Activated naive CD8-positive, alpha-beta T cell treated with anti-CD3 and anti-CD28 coated beads, Interleukin-2, amount 50 U/mL, for 24 hours (primary cell): ENCODE measurements at regions not wholly inside any gene's neighbourhood (a gene's known extent, or its start where the extent isn't known, plus 50 kb on each side); places are given as distances from the start of the nearest gene placed in this dataset.
"Not testable (repeated sequence)": the region's sequence is repeated elsewhere in the genome, so short reads cannot be mapped to it uniquely, and the experiment has no call there.

Experiments used
- ATAC-seq: fragments of 150-1000 bp; cut with Tn5 transposase; one replicate; pipeline ENCODE4 v1.10.0; 2021
- DNase-seq: peaks from one replicate; pipeline ENCODE4 v3.0.0; 2021
- H3K27ac Mint-ChIP-seq: one replicate; pipeline ENCODE4 v1.8.0; 2021; ENCODE audit warnings: mild to moderate bottlenecking, mixed read lengths
- H3K27me3 Mint-ChIP-seq: one replicate; pipeline ENCODE4 v1.8.0; 2021; ENCODE audit warnings: mixed read lengths
- H3K36me3 Mint-ChIP-seq: one replicate; pipeline ENCODE4 v1.8.0; 2021; ENCODE audit warnings: low read depth, mixed read lengths
- H3K4me1 Mint-ChIP-seq: one replicate; pipeline ENCODE4 v1.8.0; 2021; ENCODE audit warnings: mixed read lengths
- H3K4me3 Mint-ChIP-seq: one replicate; pipeline ENCODE4 v1.8.0; 2021; ENCODE audit warnings: mild to moderate bottlenecking, moderate library complexity, mixed read lengths
- H3K9me3 Mint-ChIP-seq: one replicate; pipeline ENCODE4 v1.8.0; 2021; ENCODE audit warnings: mixed read lengths

GRCh38 chr9:29322240-29322639 lies 1749.0 kb upstream of the C9orf72 start:
- H3K27me3 Mint-ChIP-seq = no peaks in the 10 kb centered on the region
- ATAC-seq = no peak
- H3K4me3 Mint-ChIP-seq = no peak overlapping the region
- no peaks in the 10 kb centered on the region for H3K4me1 Mint-ChIP-seq
- H3K27ac Mint-ChIP-seq = no peak overlapping the region
- no peaks in the 10 kb centered on the region for H3K36me3 Mint-ChIP-seq
- peaks cover 5% of the 10 kb centered on the region for H3K9me3 Mint-ChIP-seq
- DNase-seq = no peak

GRCh38 chr9:29325894-29326293 lies 1752.6 kb upstream of the C9orf72 start:
- no peaks in the 10 kb centered on the region for H3K4me1 Mint-ChIP-seq
- H3K27ac Mint-ChIP-seq = no peak overlapping the region

GRCh38 chr9:29332789-29333188 lies 1759.5 kb upstream of the C9orf72 start:
- no peak overlapping the region for H3K27ac Mint-ChIP-seq
- no peaks in the 10 kb centered on the region for H3K27me3 Mint-ChIP-seq
- peaks cover 3% of the 10 kb centered on the region for H3K9me3 Mint-ChIP-seq
- no peak overlapping the region for H3K4me3 Mint-ChIP-seq
- H3K36me3 Mint-ChIP-seq = no peaks in the 10 kb centered on the region
- DNase-seq (no peak), ATAC-seq (no peak)
- H3K4me1 Mint-ChIP-seq = no peaks in the 10 kb centered on the region

More at GRCh38 chr9:29325894-29326293, 1752.6 kb upstream of the C9orf72 start:
- Mint-ChIP-seq H3K36me3 (no peaks in the 10 kb centered on the region), H3K27me3 (no peaks in the 10 kb centered on the region), H3K4me3 (no peak overlapping the region), H3K9me3 (peaks cover 6% of the 10 kb centered on the region)
- DNase-seq = no peak
- ATAC-seq = no peak

DNA sequence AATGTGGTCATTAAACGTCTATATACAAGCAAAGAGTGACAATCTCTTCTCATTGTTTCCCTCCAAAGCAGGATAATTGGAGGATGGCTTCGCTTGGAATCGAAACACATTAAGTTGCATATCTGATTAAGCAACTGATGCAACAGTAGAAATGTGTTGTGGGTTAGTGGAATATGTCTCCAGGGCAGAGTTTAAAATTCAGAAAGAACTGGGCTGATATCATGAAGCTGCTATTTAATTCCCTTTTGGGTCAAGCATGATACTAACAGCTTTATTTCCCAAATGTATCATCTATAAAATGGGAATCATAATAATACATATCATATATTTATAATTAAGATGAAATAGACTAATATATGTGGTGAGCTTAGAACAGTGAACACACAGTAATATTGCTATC lies 1763.0 kb upstream of the C9orf72 start:
- no peaks in the 10 kb centered on the region for H3K9me3 Mint-ChIP-seq
- no peak for ATAC-seq
- no peak for DNase-seq
- no peak overlapping the region for H3K27ac Mint-ChIP-seq
- H3K27me3 Mint-ChIP-seq = no peaks in the 10 kb centered on the region
- H3K4me3 Mint-ChIP-seq = no peak overlapping the region
- H3K4me1 Mint-ChIP-seq = no peaks in the 10 kb centered on the region
- H3K36me3 Mint-ChIP-seq = no peaks in the 10 kb centered on the region

- no peaks in the 10 kb centered on the region for H3K36me3 Mint-ChIP-seq
- DNase-seq (no peak), ATAC-seq (no peak)
- no peak overlapping the region for H3K4me3 Mint-ChIP-seq
- no peaks in the 10 kb centered on the region for H3K4me1 Mint-ChIP-seq
- H3K9me3 Mint-ChIP-seq = no peaks in the 10 kb centered on the region
- no peaks in the 10 kb centered on the region for H3K27me3 Mint-ChIP-seq
- no peak overlapping the region for H3K27ac Mint-ChIP-seq
Observed at GRCh38 chr9:29339387-29339786, 1766.1 kb upstream of the C9orf72 start.

DNA sequence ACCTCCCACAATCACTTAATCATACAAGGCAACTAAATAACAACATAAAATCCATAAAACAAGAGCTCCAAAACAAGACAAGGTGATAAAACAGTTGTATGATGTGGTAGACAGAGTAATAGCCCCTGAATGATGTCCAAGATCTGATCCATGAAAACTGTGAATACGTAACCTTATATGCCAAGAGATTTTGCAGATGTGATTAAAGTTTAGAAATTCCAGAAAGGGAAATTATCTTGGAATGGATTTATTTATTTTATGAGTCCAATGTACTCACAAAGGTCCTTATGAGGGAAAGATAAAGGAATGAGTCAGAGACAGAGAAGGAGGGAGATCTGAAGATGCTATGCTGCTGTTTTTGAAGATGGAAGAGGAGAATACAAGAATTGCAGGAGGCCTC lies 1775.7 kb upstream of the C9orf72 start:
- DNase-seq (no peak), ATAC-seq (no peak)
- no peak overlapping the region for H3K4me3 Mint-ChIP-seq
- H3K27ac Mint-ChIP-seq = no peak overlapping the region
- H3K36me3 Mint-ChIP-seq = no peaks in the 10 kb centered on the region
- peaks cover 11% of the 10 kb centered on the region for H3K9me3 Mint-ChIP-seq
- H3K4me1 Mint-ChIP-seq = no peaks in the 10 kb centered on the region
- no peaks in the 10 kb centered on the region for H3K27me3 Mint-ChIP-seq

DNA sequence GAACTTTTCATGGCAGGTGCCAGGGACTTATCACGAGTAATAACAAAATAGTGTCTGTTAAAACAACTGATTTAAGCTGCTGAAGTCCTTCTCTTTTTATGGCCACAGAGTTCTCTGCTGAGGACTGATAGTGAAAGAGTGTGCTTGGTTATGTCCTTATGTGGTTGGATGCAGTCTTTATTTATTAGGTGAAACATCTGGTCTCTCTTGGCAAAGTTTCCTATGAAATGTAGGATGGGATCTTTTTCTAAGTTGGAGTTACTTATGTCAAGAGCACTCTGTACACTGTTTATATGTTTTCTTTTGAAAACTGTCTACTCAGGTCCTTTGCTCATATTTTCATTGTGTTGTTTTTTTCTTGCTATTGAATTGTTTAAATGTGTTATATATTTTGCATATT lies 1816.1 kb upstream of the C9orf72 start:
- H3K4me1 Mint-ChIP-seq = no peaks in the 10 kb centered on the region
- H3K27ac Mint-ChIP-seq = no peak overlapping the region
- no peak for ATAC-seq

GRCh38 chr9:29390859-29391258 lies 1817.6 kb upstream of the C9orf72 start:
- no peaks in the 10 kb centered on the region for H3K4me1 Mint-ChIP-seq
- DNase-seq (no peak), ATAC-seq (no peak)
- H3K27me3 Mint-ChIP-seq = no peaks in the 10 kb centered on the region
- H3K9me3 Mint-ChIP-seq = peaks cover 6% of the 10 kb centered on the region
- H3K27ac Mint-ChIP-seq = no peak overlapping the region
- no peaks in the 10 kb centered on the region for H3K36me3 Mint-ChIP-seq
- H3K4me3 Mint-ChIP-seq = no peak overlapping the region

More for the DNA sequence above, 1816.1 kb upstream of the C9orf72 start:
- Mint-ChIP-seq H3K36me3 (no peaks in the 10 kb centered on the region), H3K4me3 (no peak overlapping the region), H3K27me3 (no peaks in the 10 kb centered on the region), H3K9me3 (peaks cover 9% of the 10 kb centered on the region)
- no peak for DNase-seq

DNA sequence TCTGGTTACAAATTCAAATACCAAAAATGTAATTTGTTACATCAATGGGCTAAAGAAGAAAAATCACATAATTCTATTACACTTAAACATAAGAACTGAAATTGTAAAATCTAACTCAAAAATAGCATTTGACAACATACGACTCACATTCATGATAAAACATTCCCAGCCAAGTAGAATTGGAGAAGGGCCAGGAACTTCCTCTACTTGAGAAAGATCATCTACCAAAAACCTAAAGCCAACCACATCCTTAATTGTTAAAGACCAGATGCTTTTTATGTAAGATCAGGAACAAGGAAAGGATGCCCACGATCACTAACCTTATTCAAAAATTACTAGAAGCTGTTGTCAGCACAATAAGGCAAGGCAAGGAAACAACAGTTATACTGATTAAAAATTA lies 1819.8 kb upstream of the C9orf72 start:
- Mint-ChIP-seq H3K36me3 (no peaks in the 10 kb centered on the region), H3K27ac (no peak overlapping the region), H3K9me3 (peaks cover 7% of the 10 kb centered on the region), H3K4me1 (no peaks in the 10 kb centered on the region), H3K27me3 (no peaks in the 10 kb centered on the region), H3K4me3 (no peak overlapping the region)
- ATAC-seq = no peak
- DNase-seq = no peak

DNA sequence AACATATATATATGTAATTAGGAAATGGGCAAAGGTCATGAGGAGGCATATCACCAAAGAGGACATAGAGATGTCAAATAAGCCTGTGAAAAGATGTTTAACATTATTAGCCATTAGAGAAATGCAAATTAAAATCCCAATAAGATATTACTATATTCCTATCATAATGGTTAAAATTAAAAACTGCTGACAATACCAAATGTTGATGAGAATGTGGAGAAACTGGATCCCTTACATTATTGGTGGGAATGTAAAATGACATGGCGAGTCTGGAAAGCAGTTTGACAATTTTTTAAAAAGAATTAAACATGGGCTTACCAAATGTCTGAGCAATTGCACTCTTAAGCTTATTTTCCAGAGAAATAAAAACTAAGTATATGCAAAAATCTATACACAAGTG lies 1821.6 kb upstream of the C9orf72 start:
- ATAC-seq (no peak), DNase-seq (no peak)
- no peak overlapping the region for H3K4me3 Mint-ChIP-seq
- H3K27me3 Mint-ChIP-seq = no peaks in the 10 kb centered on the region
- no peak overlapping the region for H3K27ac Mint-ChIP-seq
- H3K9me3 Mint-ChIP-seq = peaks cover 7% of the 10 kb centered on the region
- no peaks in the 10 kb centered on the region for H3K36me3 Mint-ChIP-seq
- no peaks in the 10 kb centered on the region for H3K4me1 Mint-ChIP-seq

GRCh38 chr9:29397148-29397547 lies 1823.9 kb upstream of the C9orf72 start:
- no peak overlapping the region for H3K27ac Mint-ChIP-seq
- peaks cover 7% of the 10 kb centered on the region for H3K9me3 Mint-ChIP-seq

GRCh38 chr9:29416204-29416603 lies 1842.9 kb upstream of the C9orf72 start:
- Mint-ChIP-seq H3K4me1 (no peaks in the 10 kb centered on the region), H3K36me3 (no peaks in the 10 kb centered on the region), H3K9me3 (peaks cover 19% of the 10 kb centered on the region), H3K4me3 (no peak overlapping the region), H3K27me3 (no peaks in the 10 kb centered on the region), H3K27ac (no peak overlapping the region)
- DNase-seq (no peak), ATAC-seq (no peak)

More at GRCh38 chr9:29397148-29397547, 1823.9 kb upstream of the C9orf72 start:
- no peak overlapping the region for H3K4me3 Mint-ChIP-seq
- no peak for DNase-seq
- H3K36me3 Mint-ChIP-seq = no peaks in the 10 kb centered on the region
- H3K4me1 Mint-ChIP-seq = no peaks in the 10 kb centered on the region
- ATAC-seq = no peak
- no peaks in the 10 kb centered on the region for H3K27me3 Mint-ChIP-seq

GRCh38 chr9:29422438-29422837 lies 1849.2 kb upstream of the C9orf72 start:
- Mint-ChIP-seq H3K4me3 (no peak overlapping the region), H3K4me1 (no peaks in the 10 kb centered on the region), H3K27me3 (no peaks in the 10 kb centered on the region), H3K27ac (no peak overlapping the region), H3K9me3 (peaks cover 12% of the 10 kb centered on the region), H3K36me3 (no peaks in the 10 kb centered on the region)
- DNase-seq (no peak), ATAC-seq (no peak)

DNA sequence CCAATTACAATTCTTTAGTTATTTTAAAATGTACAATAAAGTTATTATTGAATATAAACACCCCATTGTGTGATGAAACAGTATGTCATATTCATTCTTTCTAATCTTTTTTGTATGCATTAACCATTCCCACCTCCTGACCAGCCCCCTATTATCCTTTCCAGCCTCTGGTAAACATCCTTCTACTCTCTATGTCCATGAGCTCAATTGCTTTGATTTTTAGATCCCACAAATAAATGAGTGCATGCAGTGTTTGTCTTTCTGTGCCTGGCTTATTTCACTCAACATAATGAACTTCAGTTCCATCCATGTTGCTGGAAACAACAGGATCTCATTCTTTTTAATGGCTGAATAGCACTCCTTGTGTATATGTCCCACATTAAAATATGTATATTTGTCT lies 1858.9 kb upstream of the C9orf72 start:
- Mint-ChIP-seq H3K36me3 (no peaks in the 10 kb centered on the region), H3K4me3 (no peak overlapping the region), H3K27ac (no peak overlapping the region), H3K4me1 (no peaks in the 10 kb centered on the region), H3K27me3 (no peaks in the 10 kb centered on the region), H3K9me3 (peaks cover 5% of the 10 kb centered on the region)
- DNase-seq (no peak), ATAC-seq (no peak)

GRCh38 chr9:29432656-29433055 lies 1859.4 kb upstream of the C9orf72 start:
- not testable (repeated sequence) for H3K27ac Mint-ChIP-seq, ATAC-seq, H3K9me3 Mint-ChIP-seq, DNase-seq, H3K27me3 Mint-ChIP-seq, H3K4me3 Mint-ChIP-seq, H3K36me3 Mint-ChIP-seq, H3K4me1 Mint-ChIP-seq

- DNase-seq (no peak), ATAC-seq (no peak)
- H3K27me3 Mint-ChIP-seq = no peaks in the 10 kb centered on the region
- no peaks in the 10 kb centered on the region for H3K36me3 Mint-ChIP-seq
- H3K4me3 Mint-ChIP-seq = no peak overlapping the region
- H3K9me3 Mint-ChIP-seq = peaks cover 5% of the 10 kb centered on the region
- H3K27ac Mint-ChIP-seq = no peak overlapping the region
- H3K4me1 Mint-ChIP-seq = no peaks in the 10 kb centered on the region
Observed at GRCh38 chr9:29435368-29435767, 1862.1 kb upstream of the C9orf72 start.
